HepG2 (cell line): ENCODE measurements at regions not wholly inside any gene's neighbourhood (a gene's known extent, or its start where the extent isn't known, plus 50 kb on each side); places are given as distances from the start of the nearest gene placed in this dataset.

Experiments used
- ATAC-seq: fragments of 200-7000 bp; cut with Tn5 transposase; 3 replicates; pipeline ENCODE4 v1.9.1; 2020; ENCODE audit warnings: mild to moderate bottlenecking, moderate library complexity
- BruUV-seq: library from RNA; stranded (reverse); fragments of 400-500 nt; replicated peaks from 2 replicates; lab custom pipeline; 2021; lab: Mats Ljungman, UMichigan
- CTCF ChIA-PET: fragments of 300-600 bp; formaldehyde crosslinking; extraction: SDS; loops from one replicate; lab custom pipeline; 2021; ENCODE audit warnings: low total read pairs, inconsistent platforms, low intra/inter-chr PET ratio; lab: Yijun Ruan, JAX
- POLR2A ChIA-PET: fragments of 350-600 bp; sonication (Branson Sonifier 250); formaldehyde crosslinking; loops from one replicate; lab custom pipeline; 2020; ENCODE audit warnings: antibody characterized with exemption, inconsistent platforms; lab: Yijun Ruan, JAX
- DNase-seq: peaks from one replicate; pipeline ENCODE4 v3.0.0-alpha.2; 2015; ENCODE audit warnings: low spot score
- FAIRE-seq: peaks from 3 replicates; lab custom pipeline; 2011; peaks lifted over from hg19 to GRCh38; lab: Jason Lieb, UNC
- H2AFZ ChIP-seq: one replicate; pipeline ENCODE4 v1.6.1; 2011; ENCODE audit warnings: low read length, inconsistent platforms
- H3K27ac ChIP-seq: fragments of 300-600 bp; 3 replicates; pipeline ENCODE4 v1.8.0; 2011; ENCODE audit warnings: mixed run types, mild to moderate bottlenecking, mixed read lengths, low read length, inconsistent platforms; ENCODE audit not compliant: insufficient read depth; ENCODE audit errors: extremely low read length
- H3K27me3 ChIP-seq, 2 experiments: fragments of 200-600 bp in 1 of 2; 2 replicates in 1 of 2; 3 replicates in 1 of 2; pipeline versions ENCODE4 v1.6.0 to v1.8.0; 2011; ENCODE audit warnings: low read length in 2 of 2, mild to moderate bottlenecking in 2 of 2, moderate library complexity in 2 of 2, inconsistent platforms in 1 of 2; ENCODE audit not compliant: insufficient read depth in 2 of 2, control insufficient read depth in 1 of 2
- H3K36me3 ChIP-seq, 2 experiments: fragments of 200-600 bp in 1 of 2; replicated peaks in 1 of 2; 2 replicates in 1 of 2; 3 replicates in 1 of 2; pipeline versions ENCODE4 v1.5.1 to v1.8.0; 2011; ENCODE audit warnings: low read length in 2 of 2, inconsistent platforms in 1 of 2; ENCODE audit not compliant: insufficient read depth in 2 of 2, control insufficient read depth in 1 of 2
- H3K4me1 ChIP-seq: 2 replicates; pipeline ENCODE4 v1.5.1; 2012; ENCODE audit warnings: low read length, inconsistent platforms; ENCODE audit not compliant: insufficient read depth
- H3K4me2 ChIP-seq: 2 replicates; pipeline ENCODE4 v1.6.0; 2011; ENCODE audit warnings: low read depth, low read length, inconsistent platforms
- H3K4me3 ChIP-seq, 3 experiments: fragments of 200-600 bp in 1 of 3; sonication (generic), shearing (Covaris generic) in 1 of 3; replicated peaks in 1 of 3; 2 replicates each; pipeline ENCODE4 v1.5.1; 2011 to 2016; ENCODE audit warnings: low read length in 3 of 3, inconsistent platforms in 2 of 3, low read depth in 2 of 3, mild to moderate bottlenecking in 2 of 3, control low read depth in 1 of 3, mixed read lengths in 1 of 3; ENCODE audit not compliant: insufficient read depth in 1 of 3
- H3K79me2 ChIP-seq: one replicate; pipeline ENCODE4 v1.6.1; 2011; ENCODE audit warnings: low read length, inconsistent platforms; ENCODE audit not compliant: insufficient read depth
- H3K9ac ChIP-seq: 2 replicates; pipeline ENCODE4 v1.6.0; 2011; ENCODE audit warnings: mild to moderate bottlenecking, low read depth, low read length, inconsistent platforms; ENCODE audit not compliant: insufficient read depth
- H3K9me3 ChIP-seq: 2 replicates; pipeline ENCODE4 v1.5.1; 2012; ENCODE audit warnings: mild to moderate bottlenecking, low read length
- H4K20me1 ChIP-seq: 2 replicates; pipeline ENCODE4 v1.6.0; 2011; ENCODE audit warnings: inconsistent platforms, mild to moderate bottlenecking, low read length, moderate library complexity; ENCODE audit not compliant: insufficient read depth
- AGO2 ChIP-seq: fragments of 200-400 bp; formaldehyde crosslinking; optimal IDR thresholded peaks from 2 replicates; pipeline ENCODE3; 2017; ENCODE audit warnings: mild to moderate bottlenecking, low read depth, low read length, moderate library complexity
- ATM ChIP-seq: fragments of 450-650 bp; IDR thresholded peaks from 2 replicates; pipeline ENCODE4 v1.7.1; 2017; ENCODE audit warnings: mild to moderate bottlenecking, borderline replicate concordance
- CBX1 ChIP-seq: IDR thresholded peaks from one replicate; pipeline ENCODE4 v1.6.1; 2016; ENCODE audit warnings: antibody characterized with exemption, low read depth
- CBX2 ChIP-seq, 2 experiments: fragments of 200-600 bp in 1 of 2; sonication (generic); formaldehyde crosslinking in 1 of 2; IDR thresholded peaks; 2 replicates each; pipeline versions ENCODE4 v1.7.0 to v1.8.1; 2018 to 2022; ENCODE audit warnings: low read depth in 2 of 2, low read length in 1 of 2, mild to moderate bottlenecking in 1 of 2, missing genetic modification reagents in 1 of 2
- CCDC6 ChIP-seq: sonication (generic); formaldehyde crosslinking; IDR thresholded peaks from 2 replicates; pipeline ENCODE4 v1.8.1; 2022; ENCODE audit warnings: mild to moderate bottlenecking, missing genetic modification reagents, moderate library complexity
- EEA1 ChIP-seq: sonication (generic); formaldehyde crosslinking; IDR thresholded peaks from 2 replicates; pipeline ENCODE4 v1.5.1; 2020; ENCODE audit warnings: mild to moderate bottlenecking, missing genetic modification reagents, borderline replicate concordance
- IKZF1 ChIP-seq: fragments of 450-650 bp; IDR thresholded peaks from 2 replicates; pipeline ENCODE4 v1.7.1; 2016
- KLF11 ChIP-seq: IDR thresholded peaks from 2 replicates; pipeline ENCODE4 v1.6.1; 2016; ENCODE audit warnings: missing compliant biosample characterization
- POLR2AphosphoS2 ChIP-seq: IDR thresholded peaks from 2 replicates; pipeline ENCODE4 v1.6.1; 2011; ENCODE audit warnings: low read depth, low read length, improper control_type of control experiment
- SNAI1 ChIP-seq: sonication (generic); formaldehyde crosslinking; IDR thresholded peaks from 2 replicates; pipeline ENCODE4 v1.5.0; 2020; ENCODE audit warnings: mild to moderate bottlenecking, missing genetic modification reagents, borderline replicate concordance
- SOX6 ChIP-seq, 2 experiments: fragments of 450-650 bp in 1 of 2; sonication (generic) in 1 of 2; formaldehyde crosslinking in 1 of 2; IDR thresholded peaks; 2 replicates each; pipeline versions ENCODE4 v1.4.0 to v1.6.1; 2017 to 2020; ENCODE audit warnings: antibody characterized with exemption in 1 of 2, mild to moderate bottlenecking in 1 of 2, missing genetic modification reagents in 1 of 2
- TAF1 ChIP-seq: sonication (generic); formaldehyde crosslinking; IDR thresholded peaks from 2 replicates; pipeline ENCODE4 v1.4.0; 2020; ENCODE audit warnings: missing genetic modification reagents
- XRCC5 ChIP-seq: fragments of 200-400 bp; formaldehyde crosslinking; optimal IDR thresholded peaks from 2 replicates; pipeline ENCODE3; 2017; ENCODE audit warnings: mild to moderate bottlenecking, low read length
- ZBTB3 ChIP-seq: sonication (generic); formaldehyde crosslinking; IDR thresholded peaks from 2 replicates; pipeline ENCODE4 v1.4.0; 2020; ENCODE audit warnings: low read depth, mild to moderate bottlenecking, moderate library complexity, missing genetic modification reagents, borderline replicate concordance
- ZNF446 ChIP-seq: sonication (generic); formaldehyde crosslinking; IDR thresholded peaks from 2 replicates; pipeline ENCODE4 v1.5.0; 2020; ENCODE audit warnings: mild to moderate bottlenecking, missing genetic modification reagents
- in situ Hi-C: cut with HindIII; loops from 2 replicates; pipeline ENCODE4 v1.10.0; 2017; ENCODE audit warnings: low pct_unique_long_range_greater_than_20kb; ENCODE audit not compliant: extremely low pct_ligation_motif_present
- intact Hi-C: fragments of 100-400 bp; cut with micrococcal nuclease; formaldehyde crosslinking; loops from one replicate; pipeline ENCODE4 v1.10.0; 2022; ENCODE audit not compliant: unreplicated experiment
- TF ChIP-seq, protein P1 (sequence below): sonication (generic); formaldehyde crosslinking; IDR thresholded peaks from 2 replicates; pipeline ENCODE4 v1.5.0; 2020; ENCODE audit warnings: missing genetic modification reagents, mild to moderate bottlenecking, borderline replicate concordance

DNA sequence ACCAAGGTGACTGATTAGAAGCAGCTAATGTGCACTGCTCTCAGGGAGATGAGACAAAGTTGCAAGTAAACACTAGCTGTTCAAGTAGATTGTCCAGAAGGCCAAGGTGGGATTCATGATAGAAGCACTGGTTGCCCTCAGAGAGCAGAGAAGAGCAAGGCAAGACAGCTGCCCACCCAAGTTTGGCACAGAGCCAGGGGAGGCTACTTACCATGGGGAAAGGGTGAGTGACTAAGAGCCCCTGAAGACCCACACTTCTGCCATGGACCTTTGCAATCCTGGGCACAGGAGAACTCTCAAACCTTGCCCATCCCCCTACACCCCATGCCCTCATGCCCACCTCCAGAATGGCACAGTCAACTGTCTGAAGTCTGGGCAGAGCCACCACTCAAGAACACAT, 68.3 kb downstream of the SPIN4 start:
- TF ChIP-seq EEA1 (no peak), ZBTB3 (CRISPR knock-in tag) (no peak), CBX1 (no peak), SOX6 (IDR thresholded peaks at IDR 0.05) (no peak), SOX6 (CRISPR knock-in tag; IDR thresholded peaks at IDR 0.05) (no peak), TAF1 (CRISPR knock-in tag) (no peak), KLF11 (CRISPR knock-in tag) (no peak), CCDC6 (CRISPR knock-in tag) (no peak), ATM (no peak), ZNF446 (no peak), AGO2 (no peak), XRCC5 (no peak), IKZF1 (no peak), POLR2AphosphoS2 (no peak), SNAI1 (CRISPR knock-in tag) (no peak), CBX2 (IDR thresholded peaks at IDR 0.05; ENCODE audit: low read depth, low read length) (no peak), CBX2 (CRISPR knock-in tag; IDR thresholded peaks at IDR 0.05; ENCODE audit: low read depth) (no peak)
- TF ChIP-seq, protein P1, sequence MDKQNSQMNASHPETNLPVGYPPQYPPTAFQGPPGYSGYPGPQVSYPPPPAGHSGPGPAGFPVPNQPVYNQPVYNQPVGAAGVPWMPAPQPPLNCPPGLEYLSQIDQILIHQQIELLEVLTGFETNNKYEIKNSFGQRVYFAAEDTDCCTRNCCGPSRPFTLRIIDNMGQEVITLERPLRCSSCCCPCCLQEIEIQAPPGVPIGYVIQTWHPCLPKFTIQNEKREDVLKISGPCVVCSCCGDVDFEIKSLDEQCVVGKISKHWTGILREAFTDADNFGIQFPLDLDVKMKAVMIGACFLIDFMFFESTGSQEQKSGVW (CRISPR knock-in tag), result no peak
- Histone ChIP-seq H3K4me3 (no peak overlapping the region), H3K27me3 (no peaks in the 10 kb centered on the region), H3K9ac (no peak overlapping the region), H3K9me3 (no peaks in the 10 kb centered on the region), H3K36me3 (no peaks in the 10 kb centered on the region), H2AFZ (no peak overlapping the region), H3K4me2 (no peak overlapping the region), H3K4me1 (no peaks in the 10 kb centered on the region), H4K20me1 (no peaks in the 10 kb centered on the region), H3K79me2 (no peaks in the 10 kb centered on the region), H3K27ac (no peak overlapping the region)
- ChIA-PET POLR2A (no interaction called here), CTCF (no interaction called here)
- BruUV-seq, result no TSS peak
- ATAC-seq (no peak), FAIRE-seq (no peak), DNase-seq (no peak)
- intact Hi-C loops, result no loop called here
- in situ Hi-C loops, result no loop called here
